PFSK-1 (cell line): ENCODE measurements at regions not wholly inside any gene's neighbourhood (a gene's known extent, or its start where the extent isn't known, plus 50 kb on each side); places are given as distances from the start of the nearest gene placed in this dataset.

Experiments used
- FOXP2 ChIP-seq: optimal IDR thresholded peaks from 2 replicates; pipeline ENCODE3; 2011; ENCODE audit warnings: borderline replicate concordance, control low read depth, inconsistent platforms; ENCODE audit not compliant: insufficient read depth; ENCODE audit errors: extremely low read length, extremely low read depth
- POLR2AphosphoS5 ChIP-seq: IDR thresholded peaks from 2 replicates; pipeline ENCODE4 v1.6.1; 2012; ENCODE audit warnings: low read depth, mild to moderate bottlenecking, control low read depth, low read length, moderate library complexity
- SIN3A ChIP-seq: IDR thresholded peaks from 2 replicates; pipeline ENCODE4 v1.6.1; 2012; ENCODE audit warnings: mild to moderate bottlenecking, low read length, moderate library complexity, borderline replicate concordance; ENCODE audit not compliant: insufficient read depth
- TAF1 ChIP-seq: IDR thresholded peaks from 2 replicates; pipeline ENCODE4 v1.6.1; 2012; ENCODE audit warnings: low read length, control low read depth, borderline replicate concordance; ENCODE audit not compliant: insufficient read depth
- TF ChIP-seq, protein P1 (sequence below), 2 experiments: IDR thresholded peaks; 2 replicates each; pipeline versions ENCODE4 v1.6.1 to v1.8.0; 2011 to 2012; ENCODE audit warnings: low read depth in 2 of 2, low read length in 2 of 2, control low read depth in 1 of 2, inconsistent platforms in 1 of 2, mild to moderate bottlenecking in 1 of 2, moderate library complexity in 1 of 2; ENCODE audit not compliant: insufficient read depth in 1 of 2

GRCh38 chrX:15043538-15043937 lies 170.3 kb downstream of the MOSPD2 start:
- TF ChIP-seq TAF1 (no peak), POLR2AphosphoS5 (no peak), SIN3A (no peak), FOXP2 (no peak)
- TF ChIP-seq, protein P1, sequence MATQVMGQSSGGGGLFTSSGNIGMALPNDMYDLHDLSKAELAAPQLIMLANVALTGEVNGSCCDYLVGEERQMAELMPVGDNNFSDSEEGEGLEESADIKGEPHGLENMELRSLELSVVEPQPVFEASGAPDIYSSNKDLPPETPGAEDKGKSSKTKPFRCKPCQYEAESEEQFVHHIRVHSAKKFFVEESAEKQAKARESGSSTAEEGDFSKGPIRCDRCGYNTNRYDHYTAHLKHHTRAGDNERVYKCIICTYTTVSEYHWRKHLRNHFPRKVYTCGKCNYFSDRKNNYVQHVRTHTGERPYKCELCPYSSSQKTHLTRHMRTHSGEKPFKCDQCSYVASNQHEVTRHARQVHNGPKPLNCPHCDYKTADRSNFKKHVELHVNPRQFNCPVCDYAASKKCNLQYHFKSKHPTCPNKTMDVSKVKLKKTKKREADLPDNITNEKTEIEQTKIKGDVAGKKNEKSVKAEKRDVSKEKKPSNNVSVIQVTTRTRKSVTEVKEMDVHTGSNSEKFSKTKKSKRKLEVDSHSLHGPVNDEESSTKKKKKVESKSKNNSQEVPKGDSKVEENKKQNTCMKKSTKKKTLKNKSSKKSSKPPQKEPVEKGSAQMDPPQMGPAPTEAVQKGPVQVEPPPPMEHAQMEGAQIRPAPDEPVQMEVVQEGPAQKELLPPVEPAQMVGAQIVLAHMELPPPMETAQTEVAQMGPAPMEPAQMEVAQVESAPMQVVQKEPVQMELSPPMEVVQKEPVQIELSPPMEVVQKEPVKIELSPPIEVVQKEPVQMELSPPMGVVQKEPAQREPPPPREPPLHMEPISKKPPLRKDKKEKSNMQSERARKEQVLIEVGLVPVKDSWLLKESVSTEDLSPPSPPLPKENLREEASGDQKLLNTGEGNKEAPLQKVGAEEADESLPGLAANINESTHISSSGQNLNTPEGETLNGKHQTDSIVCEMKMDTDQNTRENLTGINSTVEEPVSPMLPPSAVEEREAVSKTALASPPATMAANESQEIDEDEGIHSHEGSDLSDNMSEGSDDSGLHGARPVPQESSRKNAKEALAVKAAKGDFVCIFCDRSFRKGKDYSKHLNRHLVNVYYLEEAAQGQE (IDR thresholded peaks at IDR 0.05; ENCODE audit: insufficient read depth in 1 of 2, low read depth in 2 of 2, low read length in 2 of 2) = no peak

GRCh38 chrX:15033917-15034316 lies 160.7 kb downstream of the MOSPD2 start:
- no peak for TF ChIP-seq FOXP2
- TF ChIP-seq, protein P1 (IDR thresholded peaks at IDR 0.05; ENCODE audit: insufficient read depth in 1 of 2, low read depth in 2 of 2, low read length in 2 of 2) = no peak
- no peak for TF ChIP-seq POLR2AphosphoS5
- no peak for TF ChIP-seq SIN3A
- no peak for TF ChIP-seq TAF1

GRCh38 chrX:15017491-15017890 lies 144.3 kb downstream of the MOSPD2 start:
- no peak for TF ChIP-seq TAF1
- TF ChIP-seq, protein P1 (IDR thresholded peaks at IDR 0.05; ENCODE audit: insufficient read depth in 1 of 2, low read depth in 2 of 2, low read length in 2 of 2) = no peak
- no peak for TF ChIP-seq POLR2AphosphoS5
- no peak for TF ChIP-seq SIN3A
- no peak for TF ChIP-seq FOXP2

- TF ChIP-seq TAF1 (no peak), SIN3A (no peak), POLR2AphosphoS5 (no peak), FOXP2 (no peak)
- TF ChIP-seq, protein P1 (IDR thresholded peaks at IDR 0.05; ENCODE audit: insufficient read depth in 1 of 2, low read depth in 2 of 2, low read length in 2 of 2) = no peak
Observed at GRCh38 chrX:15016051-15016450, 142.8 kb downstream of the MOSPD2 start.

GRCh38 chrX:15014281-15014680 lies 141.1 kb downstream of the MOSPD2 start:
- TF ChIP-seq SIN3A (no peak), TAF1 (no peak), FOXP2 (no peak), POLR2AphosphoS5 (no peak)
- TF ChIP-seq, protein P1 (IDR thresholded peaks at IDR 0.05; ENCODE audit: insufficient read depth in 1 of 2, low read depth in 2 of 2, low read length in 2 of 2) = no peak
